H1 (cell line): ENCODE measurements at regions not wholly inside any gene's neighbourhood (a gene's known extent, or its start where the extent isn't known, plus 50 kb on each side); places are given as distances from the start of the nearest gene placed in this dataset.

Source experiments
- CEBPB ChIP-seq: IDR thresholded peaks from 2 replicates; pipeline ENCODE4 v1.6.1; 2012; ENCODE audit warnings: low read depth, low read length
- CREB1 ChIP-seq: IDR thresholded peaks from 2 replicates; pipeline ENCODE4 v1.6.1; 2012; ENCODE audit warnings: inconsistent platforms
- KDM5A ChIP-seq: fragments of 200-600 bp; IDR thresholded peaks from 2 replicates; pipeline ENCODE4 v1.7.1; 2012; ENCODE audit warnings: mild to moderate bottlenecking, low read length, inconsistent platforms, mixed read lengths
- MAFK ChIP-seq: IDR thresholded peaks from 2 replicates; pipeline ENCODE4 v1.6.1; 2012; ENCODE audit warnings: low read depth, mild to moderate bottlenecking, improper control_type of control experiment, low read length
- PHF8 ChIP-seq: fragments of 200-600 bp; sonication (generic); conservative IDR thresholded peaks from 2 replicates; pipeline ENCODE4 v1.7.1; 2012; ENCODE audit warnings: low read depth, mild to moderate bottlenecking, inconsistent platforms, low read length, moderate library complexity
- SIRT6 ChIP-seq: IDR thresholded peaks from one replicate; pipeline ENCODE4 v1.7.1; 2012; ENCODE audit warnings: low read length, inconsistent platforms
- SP2 ChIP-seq: IDR thresholded peaks from 2 replicates; pipeline ENCODE4 v1.6.1; 2012; ENCODE audit warnings: mild to moderate bottlenecking, low read length, inconsistent platforms
- TAF7 ChIP-seq: optimal IDR thresholded peaks from 2 replicates; pipeline ENCODE3; 2011; ENCODE audit warnings: low read depth, mild to moderate bottlenecking, inconsistent platforms, low read length, moderate library complexity, borderline replicate concordance
- TCF12 ChIP-seq: IDR thresholded peaks from 2 replicates; pipeline ENCODE4 v1.6.1; 2011; ENCODE audit warnings: low read depth, mild to moderate bottlenecking, low read length
- TEAD4 ChIP-seq: IDR thresholded peaks from 2 replicates; pipeline ENCODE4 v1.6.1; 2012; ENCODE audit warnings: low read depth, low read length, inconsistent platforms, mixed read lengths
- YY1 ChIP-seq: IDR thresholded peaks from 2 replicates; pipeline ENCODE4 v1.6.1; 2011; ENCODE audit warnings: low read depth, mild to moderate bottlenecking, low read length
- ZNF274 ChIP-seq: IDR thresholded peaks from 2 replicates; pipeline ENCODE4 v1.7.0; 2012; ENCODE audit warnings: low read length, borderline replicate concordance; ENCODE audit errors: extremely low read depth
- TF ChIP-seq, protein P1 (sequence below): IDR thresholded peaks from 2 replicates; pipeline ENCODE4 v1.6.1; 2011; ENCODE audit warnings: low read depth, mild to moderate bottlenecking, low read length; ENCODE audit not compliant: insufficient read depth
- TF ChIP-seq, protein P2 (sequence below): IDR thresholded peaks from 2 replicates; pipeline ENCODE4 v1.6.1; 2012; ENCODE audit warnings: inconsistent platforms

DNA sequence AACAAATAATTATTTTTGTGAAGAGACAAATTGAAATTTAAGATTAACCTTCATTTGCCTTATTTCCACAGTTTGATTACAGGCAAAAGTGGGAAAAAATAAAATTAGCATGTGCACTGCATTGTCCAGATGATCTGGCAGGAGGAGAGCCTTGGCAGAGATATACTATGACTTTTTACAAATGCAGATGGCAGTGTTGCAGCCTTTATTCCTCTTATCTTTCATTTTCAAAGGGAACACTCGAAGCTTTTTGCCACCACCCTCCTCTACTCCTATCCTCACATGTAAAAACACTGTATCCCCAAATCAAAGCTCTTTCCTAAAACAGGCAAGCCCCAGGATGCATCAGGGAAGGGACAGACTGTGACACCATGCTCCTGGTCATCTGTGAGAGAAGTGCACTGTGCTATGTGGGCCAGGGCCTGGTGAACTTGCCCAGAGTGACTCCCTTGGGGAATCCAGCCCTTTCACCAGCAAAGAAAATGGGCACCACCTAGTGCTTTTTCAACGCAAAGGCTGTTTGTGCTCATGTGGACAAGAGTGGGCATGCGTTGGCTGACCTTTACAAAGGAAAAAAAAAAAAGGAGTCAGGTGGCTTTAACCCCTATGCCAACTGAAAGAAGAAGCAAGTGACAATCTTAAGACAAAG lies 74.7 kb upstream of the ETAA1 start (continued):
- no peak for TF ChIP-seq ZNF274
- no peak for TF ChIP-seq SIRT6
- TF ChIP-seq, protein P1, sequence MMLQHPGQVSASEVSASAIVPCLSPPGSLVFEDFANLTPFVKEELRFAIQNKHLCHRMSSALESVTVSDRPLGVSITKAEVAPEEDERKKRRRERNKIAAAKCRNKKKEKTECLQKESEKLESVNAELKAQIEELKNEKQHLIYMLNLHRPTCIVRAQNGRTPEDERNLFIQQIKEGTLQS, result no peak
- TF ChIP-seq PHF8, result no peak
- TF ChIP-seq SP2, result no peak
- no peak for TF ChIP-seq TCF12
- no peak for TF ChIP-seq MAFK
- TF ChIP-seq TEAD4, result no peak
- no peak for TF ChIP-seq YY1
- no peak for TF ChIP-seq CEBPB
- TF ChIP-seq KDM5A, result no peak
- TF ChIP-seq, protein P2, sequence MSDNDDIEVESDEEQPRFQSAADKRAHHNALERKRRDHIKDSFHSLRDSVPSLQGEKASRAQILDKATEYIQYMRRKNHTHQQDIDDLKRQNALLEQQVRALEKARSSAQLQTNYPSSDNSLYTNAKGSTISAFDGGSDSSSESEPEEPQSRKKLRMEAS, result 0 out of 2 replicates have a peak, but pooled peaks have one; percentile 17
- no peak for TF ChIP-seq CREB1
- TF ChIP-seq TAF7, result no peak
